DMS 273 treated with DMSO at 0.1 percent for 48 hours (cell line): ENCODE measurements at regions not wholly inside any gene's neighbourhood (a gene's known extent, or its start where the extent isn't known, plus 50 kb on each side); places are given as distances from the start of the nearest gene placed in this dataset.

Experiments
- DNase-seq: peaks from one replicate; lab custom pipeline; 2025; lab: John Stamatoyannopoulos, UW

DNA sequence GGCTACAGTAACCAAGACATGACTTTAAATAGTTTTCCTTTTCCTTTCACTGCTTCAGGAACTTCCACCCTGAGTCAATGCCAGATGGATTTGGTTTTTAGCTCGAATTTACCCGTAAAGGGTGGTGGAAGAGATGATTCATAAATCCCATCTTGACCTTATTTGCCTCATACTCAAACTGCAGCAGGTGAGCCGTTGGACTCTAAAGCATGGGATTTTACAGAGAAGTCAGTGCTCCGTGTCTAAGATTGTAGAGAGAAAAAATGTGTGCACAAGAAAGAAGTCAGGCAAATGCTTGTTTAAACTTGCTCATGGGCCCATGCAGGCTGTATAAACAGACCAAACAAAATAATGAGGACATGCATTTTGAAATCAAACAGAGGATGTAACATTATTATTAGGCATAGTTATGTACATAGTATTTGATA lies 369.7 kb upstream of the TRIB2 start:
- DNase-seq, result no peak

DNA sequence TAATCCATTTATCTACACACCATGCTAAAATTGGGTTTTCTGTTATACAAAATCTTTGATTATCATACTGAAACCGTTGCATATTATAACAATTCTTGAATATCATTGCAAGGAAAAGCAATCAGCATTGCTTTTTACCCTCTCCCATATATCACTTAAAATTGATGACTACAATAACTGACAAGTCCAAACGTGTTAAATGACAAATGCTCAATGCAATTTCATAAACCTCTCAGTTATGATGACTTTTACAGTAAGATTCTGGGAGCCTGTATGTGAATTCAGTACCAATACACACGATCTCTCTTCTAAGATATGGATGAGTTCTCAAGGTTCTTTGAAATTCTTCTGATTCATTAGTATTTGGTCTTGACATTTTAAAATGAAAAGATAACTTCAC lies 368.5 kb upstream of the TRIB2 start:
- no peak for DNase-seq

DNA sequence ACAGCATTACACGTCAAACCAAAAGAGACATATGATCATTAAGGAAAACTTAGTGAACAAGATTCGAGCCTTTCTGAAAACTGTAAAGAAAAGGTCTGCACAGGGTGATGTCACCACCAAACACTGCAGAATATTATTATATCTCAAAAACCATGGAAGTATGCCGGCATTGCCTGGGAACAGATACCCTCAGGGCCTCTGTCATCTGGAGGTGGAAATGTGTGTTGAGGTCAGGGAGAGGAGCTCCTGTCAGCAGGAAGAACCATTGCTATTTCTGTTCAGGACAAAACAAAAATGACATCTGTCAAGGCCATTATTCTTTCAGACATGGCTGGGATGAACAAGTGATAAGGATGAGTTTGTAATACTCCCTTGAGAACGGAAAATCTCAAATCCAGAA lies 365.9 kb upstream of the TRIB2 start:
- no peak for DNase-seq

DNA sequence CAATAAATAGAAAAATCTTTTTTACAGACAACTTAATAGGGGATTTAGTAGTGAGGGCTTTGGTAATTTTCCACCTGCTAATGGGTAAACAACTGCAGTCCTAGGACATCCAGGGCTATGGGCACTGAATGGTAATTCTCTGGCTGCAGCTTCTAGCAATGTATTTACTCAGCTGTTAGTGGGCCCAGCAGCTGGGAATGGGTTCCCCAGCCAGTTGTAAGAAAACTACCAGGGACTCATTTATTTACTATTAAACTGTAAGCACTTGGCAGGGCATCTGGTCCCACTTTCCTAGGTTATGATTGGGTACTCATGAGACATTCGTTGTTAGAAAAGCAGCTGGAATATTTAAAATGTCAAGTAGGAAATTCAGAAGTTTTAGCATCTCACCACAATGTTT lies 363.8 kb upstream of the TRIB2 start:
- no peak for DNase-seq

DNA sequence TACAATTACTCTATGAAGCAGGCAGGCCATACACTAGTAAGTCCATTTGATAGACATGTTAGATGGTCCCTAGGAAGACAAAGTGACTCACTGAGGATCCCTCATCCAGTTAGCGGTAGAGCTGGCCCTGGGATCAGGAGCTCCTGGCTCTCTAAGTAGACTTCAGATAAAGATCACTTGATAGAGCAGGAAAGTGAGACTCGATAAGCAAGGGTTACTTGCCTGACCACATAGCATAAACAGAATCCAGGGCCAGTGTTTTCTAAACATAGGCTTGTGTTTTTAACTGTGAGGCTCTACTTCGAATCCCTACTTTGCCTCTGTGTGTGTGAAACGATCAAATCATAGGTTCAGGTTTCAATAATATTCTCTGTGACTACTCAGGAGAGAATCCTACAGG lies 355.2 kb upstream of the TRIB2 start:
- no peak for DNase-seq

DNA sequence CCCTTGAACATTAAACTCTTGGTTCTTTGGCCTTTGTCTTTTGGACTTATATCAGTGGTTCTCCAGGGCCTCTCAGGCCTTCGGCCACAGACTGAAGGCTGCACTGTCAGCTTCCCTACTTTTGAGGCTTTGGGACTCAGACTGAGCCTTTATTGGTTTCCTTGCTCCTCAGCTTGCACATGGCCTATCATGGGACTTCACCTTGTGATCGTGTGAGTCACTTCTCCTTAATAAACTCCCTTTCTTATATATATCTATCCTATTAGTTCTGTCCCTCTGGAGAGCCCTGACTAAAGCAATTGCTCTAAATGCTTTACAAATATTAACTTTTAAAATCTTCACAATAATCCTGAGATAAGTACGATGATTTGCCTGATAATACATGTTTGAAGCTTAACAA lies 353.6 kb upstream of the TRIB2 start:
- no peak for DNase-seq

DNA sequence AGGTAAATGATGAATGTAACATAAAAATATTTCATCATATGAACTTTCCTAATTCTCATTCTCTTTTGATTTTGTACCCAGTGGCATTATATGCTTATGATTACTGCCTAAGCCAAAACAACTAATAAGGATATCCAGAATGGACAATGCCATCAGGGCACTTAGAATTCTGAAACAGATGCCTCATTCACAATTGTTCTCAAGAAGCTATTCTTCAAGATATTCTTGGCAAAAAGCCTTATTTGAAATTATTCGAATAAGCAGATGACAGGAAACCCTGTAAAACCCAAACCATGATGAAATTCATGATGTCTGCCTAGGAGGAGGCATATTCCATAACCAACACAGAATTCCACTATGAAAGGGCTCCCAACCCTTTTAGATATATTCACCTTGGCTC lies 353.2 kb upstream of the TRIB2 start:
- no peak for DNase-seq

DNA sequence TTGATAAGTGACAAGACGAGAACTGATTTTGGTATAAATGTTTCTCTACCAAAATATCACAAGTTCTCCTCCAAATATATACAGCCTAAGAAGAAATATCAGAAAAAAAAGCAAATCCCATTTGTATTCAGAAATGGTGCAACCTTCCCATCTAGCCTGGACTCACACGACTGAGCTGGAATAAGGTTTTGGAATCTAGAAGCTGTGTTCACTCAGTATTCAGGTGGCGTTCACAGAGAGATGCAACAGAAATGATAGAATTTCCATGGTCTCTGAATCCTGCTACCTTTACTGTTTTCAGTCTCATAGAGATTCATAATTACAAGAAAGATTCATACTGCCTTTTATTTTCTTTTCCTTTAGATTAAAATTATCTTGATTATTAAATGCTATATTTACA lies 347.2 kb upstream of the TRIB2 start:
- DNase-seq, result no peak

DNA sequence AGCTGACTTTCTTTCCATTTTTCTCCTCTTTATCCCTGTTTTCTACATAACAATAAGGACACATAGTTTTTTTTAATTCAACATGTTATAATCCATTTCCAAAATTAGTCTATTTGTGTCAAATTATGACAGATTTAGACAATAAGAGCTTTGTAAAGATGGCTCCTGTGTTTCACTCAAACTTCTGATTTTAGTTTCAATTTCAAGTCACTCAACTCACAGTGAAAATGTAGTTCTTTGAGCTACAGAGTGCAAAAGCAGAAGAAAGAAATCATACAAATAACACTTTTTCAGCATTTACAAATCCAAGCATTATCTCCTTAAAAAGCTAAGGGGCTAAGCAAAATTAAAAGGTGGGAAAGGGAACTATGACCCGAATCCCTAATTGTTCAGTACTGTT lies 340.7 kb upstream of the TRIB2 start:
- DNase-seq, result no peak

DNA sequence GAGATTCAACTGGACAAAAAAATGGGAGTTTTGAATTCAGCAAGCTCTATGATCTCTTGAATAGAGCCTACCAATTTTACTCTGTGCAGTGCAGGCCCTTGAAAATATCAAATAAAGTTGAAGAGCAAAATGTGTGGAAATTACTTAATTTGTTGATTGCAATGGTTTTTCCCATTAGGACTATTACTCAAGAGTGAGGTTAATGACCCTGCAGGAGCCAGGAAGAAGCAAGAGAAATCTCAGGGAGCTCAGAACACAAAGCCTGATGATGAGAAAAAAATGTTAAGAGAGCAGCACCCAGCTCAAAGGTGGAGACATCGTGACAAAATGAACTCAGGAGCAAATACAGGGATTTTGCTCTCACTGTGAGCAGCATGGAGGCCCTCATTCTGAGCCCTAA lies 337.6 kb upstream of the TRIB2 start:
- no peak for DNase-seq

DNA sequence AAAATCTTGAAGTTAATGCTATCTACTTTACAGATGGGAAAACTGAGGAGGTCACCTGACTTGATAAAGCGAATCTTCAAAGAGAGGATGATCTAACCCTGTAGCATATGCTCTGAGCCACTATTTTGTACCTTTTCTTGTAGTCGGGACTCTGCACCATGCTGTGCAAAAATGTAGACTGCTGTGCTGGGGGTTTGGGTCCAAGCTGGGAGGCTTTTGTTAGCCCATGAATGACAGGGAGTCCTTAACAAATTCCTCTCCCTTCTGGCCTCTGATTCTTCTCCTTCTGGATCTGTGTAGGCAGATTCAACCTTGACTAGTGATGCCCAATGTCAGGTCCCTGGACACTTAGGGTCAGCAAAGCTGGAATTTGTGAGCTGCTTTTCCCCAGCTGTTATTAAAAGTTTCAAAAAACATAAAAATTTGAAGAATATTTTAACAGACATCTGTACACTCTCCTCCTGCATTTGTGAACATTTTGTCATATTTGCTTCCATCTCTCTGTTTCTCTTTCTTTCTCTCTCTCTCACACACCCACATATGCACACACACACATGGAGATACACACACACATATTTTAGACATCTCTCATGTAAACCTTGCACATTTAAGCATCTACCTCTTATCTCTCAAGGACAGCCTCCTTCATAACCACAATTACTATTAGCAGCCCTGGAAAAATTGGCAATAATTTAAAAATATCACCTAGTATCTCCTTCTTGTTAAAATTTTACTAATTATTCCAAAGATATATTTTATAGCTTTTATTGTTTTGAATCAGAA lies 335.0 kb upstream of the TRIB2 start:
- no peak for DNase-seq

DNA sequence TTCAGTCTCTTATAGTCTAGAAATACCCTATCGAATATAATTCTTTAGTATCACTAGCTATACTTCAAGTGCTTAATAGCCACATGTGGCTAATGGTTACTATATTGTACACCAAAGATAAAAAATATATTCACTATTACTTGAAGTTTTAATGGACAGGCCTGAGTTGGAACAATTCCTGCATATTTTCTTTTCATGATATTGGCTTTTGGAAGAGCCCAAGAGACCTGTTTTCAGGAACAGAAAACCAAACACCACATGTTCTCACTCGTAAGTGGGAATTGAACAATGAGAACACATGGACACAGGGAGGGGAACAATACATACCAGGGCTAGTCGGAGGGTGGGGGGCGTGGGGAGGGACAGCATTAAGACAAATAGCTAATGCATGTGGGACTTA lies 334.4 kb upstream of the TRIB2 start:
- DNase-seq, result no peak

DNA sequence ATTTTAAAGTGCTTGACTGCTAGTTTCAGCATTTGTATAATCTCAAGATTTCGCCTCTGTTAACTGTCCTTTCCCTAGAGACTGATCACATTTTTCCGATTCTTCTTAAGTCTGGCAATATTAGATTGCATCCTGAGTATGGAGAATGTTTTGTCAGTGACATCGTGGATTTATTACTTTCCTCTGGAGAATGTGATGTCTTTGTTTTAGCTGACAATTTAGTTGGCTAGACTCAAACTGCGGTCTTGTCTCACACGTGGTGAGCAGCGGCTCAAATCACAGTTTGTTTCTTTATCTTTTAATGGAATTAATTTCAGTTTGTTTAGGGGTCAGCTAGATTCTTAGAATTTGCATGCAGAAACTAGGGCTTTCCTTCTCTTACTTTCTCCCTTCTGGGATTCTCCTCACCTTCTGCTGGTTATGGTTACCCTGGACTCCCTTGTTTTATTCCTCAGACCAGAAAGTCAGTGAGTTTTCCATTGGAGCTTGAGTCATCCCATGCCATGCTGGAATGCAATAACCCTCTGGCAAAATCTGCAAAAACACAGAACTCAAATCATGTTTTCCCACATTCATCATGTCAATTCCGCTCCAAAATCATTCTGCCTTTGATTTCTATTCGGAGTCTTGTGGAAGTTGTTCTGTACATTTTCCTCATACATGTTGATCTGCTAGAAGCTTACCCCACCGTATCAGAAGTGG lies 327.2 kb upstream of the TRIB2 start:
- no peak for DNase-seq

DNA sequence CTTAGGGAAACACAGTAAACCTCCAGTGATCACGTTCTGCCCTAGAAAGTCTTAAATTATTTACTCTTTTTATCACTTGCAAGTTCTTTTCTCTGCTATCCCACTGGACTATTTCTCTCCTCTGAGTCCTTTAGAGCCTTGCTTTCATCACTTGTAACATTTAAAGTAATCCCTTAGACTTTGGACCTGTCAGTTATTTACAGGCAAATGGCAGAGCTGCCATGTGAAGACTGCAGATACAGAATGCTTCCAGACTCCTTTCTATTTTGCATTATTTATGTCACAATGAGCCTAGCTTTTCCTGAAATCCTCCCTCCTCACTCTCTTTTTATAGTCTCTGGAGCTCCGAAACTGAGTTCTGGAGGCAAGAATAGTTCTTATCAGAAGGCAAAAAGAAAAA lies 325.6 kb upstream of the TRIB2 start:
- DNase-seq, result no peak

DNA sequence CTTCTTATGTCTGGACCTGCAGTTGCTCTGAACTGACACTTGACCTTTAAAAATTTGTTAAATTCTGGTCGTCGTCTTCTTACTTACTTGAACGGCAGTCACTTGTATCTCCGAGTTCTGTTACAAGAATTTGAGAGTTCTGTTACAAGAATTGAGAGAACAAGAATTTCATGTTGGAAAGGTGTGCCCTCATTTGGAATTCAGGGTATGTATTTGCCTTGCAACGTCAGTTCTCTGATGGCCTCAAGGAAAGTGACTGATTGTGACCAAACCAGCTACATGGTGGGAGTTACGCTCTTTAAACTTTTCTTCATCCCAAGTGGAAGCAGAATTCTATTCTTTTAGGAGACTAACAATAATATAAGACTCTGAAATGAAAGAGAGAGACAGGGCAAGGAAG lies 320.0 kb upstream of the TRIB2 start:
- no peak for DNase-seq

DNA sequence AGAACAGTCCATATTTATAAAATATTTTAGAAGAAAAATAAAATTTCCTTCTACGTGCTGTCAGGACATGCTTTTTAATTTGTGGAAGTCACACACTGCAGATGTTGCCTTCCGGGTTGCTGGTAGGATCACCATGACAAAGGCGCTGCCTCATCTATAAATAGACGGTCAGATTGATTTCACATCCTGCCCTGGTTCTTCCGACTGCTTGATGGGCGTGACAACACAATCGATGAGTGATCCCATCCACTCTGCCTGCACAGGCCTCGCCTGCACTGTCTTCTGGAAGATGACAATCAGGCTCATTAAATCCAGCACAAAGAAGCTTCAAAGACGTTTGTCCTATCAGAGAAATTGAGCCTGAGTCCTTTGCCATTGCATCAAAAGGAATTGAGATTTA lies 318.9 kb upstream of the TRIB2 start:
- DNase-seq, result no peak

DNA sequence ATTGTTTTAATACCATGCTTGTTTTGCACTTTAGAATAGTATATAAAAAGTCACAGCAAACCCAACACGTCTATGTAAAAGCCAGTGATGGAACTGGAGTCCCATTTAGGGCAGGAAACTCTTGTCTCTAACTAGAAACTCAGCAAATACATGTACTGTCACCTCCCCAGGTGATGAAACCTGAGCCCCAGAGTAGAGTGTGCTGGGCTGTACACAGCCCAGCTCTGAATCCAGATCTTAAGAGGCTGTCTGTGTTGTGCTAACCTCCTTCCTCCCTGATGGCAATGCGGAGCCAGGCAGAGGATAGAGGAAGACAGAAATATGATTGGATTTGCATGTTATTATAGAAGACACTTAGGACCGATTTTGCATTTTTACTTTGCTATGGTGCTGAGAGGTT lies 317.5 kb upstream of the TRIB2 start:
- DNase-seq, result no peak

DNA sequence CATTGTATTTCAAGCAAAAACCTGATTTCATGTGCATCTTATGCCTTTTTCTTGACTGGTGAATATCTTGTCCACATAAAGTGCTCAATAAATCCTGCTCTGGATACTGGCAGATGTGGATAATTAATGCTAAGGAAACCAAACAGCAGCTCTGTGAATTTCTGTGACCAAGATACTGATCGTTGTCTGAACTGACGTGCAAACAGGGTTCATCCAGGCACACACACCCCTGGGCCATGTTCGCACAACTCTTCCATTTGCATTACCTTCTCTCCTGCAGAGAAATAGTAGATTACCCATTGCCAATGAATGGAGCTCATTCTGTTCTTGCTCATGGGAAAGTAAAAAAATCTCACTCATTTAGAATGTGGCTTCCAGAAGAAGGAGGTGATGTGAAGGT lies 316.2 kb upstream of the TRIB2 start:
- no peak for DNase-seq

DNA sequence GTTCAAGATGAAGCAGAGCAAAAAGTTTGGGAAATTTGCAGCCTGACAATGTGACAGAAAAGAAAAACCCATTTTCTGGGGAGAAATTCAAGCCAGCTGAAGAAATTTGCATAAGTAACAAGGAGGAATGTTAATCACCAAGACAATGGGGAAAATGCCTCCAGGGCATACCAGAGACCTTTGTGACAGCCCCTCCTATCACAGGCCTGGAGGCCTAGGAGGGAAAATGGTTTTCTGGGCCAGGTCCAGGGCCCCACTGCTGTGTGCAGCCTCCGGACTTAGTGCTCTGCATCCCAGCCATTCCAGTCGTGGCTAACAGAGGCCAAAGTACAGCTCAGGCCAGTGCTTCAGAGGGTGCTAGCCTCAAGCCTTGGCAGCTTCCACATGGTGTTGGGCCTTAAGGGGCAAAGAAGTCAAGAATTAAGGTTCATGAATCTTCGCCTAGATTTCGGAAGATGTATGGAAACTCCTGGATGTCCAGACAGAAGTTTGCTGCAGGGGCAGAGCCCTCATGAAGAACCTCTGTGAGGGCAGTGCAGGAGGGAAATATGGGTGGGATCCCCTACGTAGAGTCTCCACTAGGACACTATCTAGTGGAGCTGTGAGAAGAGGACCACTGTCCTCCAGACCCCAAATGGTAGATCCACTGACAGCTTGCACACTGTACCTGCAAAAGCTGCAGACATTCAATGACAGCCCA lies 314.1 kb upstream of the TRIB2 start:
- no peak for DNase-seq

DNA sequence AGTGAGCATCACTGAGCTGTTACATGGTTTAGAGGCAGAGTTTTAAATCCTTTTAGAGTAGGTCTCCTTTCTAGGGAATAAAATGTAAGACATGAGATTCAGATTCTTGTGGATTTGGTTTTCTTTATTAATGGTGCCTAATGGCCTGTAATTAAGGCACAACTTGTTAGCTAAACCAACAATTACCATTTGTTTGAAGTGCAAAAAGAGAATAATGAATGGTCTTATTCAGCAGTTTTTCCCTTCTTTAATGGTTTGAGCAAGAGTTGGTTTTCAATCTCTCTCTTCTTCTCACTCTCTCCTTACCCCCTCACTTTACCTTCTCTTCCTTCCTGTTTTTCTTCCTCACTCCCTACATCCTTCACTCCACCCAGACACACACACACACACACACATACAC lies 312.2 kb upstream of the TRIB2 start:
- no peak for DNase-seq

DNA sequence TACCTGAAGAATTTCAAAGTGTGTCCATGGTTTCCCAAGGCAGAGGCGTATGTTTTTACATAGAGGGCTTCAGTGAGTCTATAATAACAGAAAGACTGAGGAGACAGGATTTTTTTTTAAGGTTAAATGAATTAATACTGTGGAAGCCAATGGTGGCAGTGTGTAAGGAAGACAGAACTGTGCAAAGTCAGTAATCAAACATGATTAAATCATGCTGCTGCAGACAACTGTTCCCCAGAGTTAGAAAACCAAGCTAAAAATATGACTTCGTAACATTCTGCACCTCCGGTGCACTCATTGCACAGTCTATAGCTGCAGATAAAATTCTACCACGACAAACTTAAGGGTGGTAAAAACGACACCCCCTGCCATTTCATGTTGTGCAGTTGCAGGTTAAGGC lies 309.6 kb upstream of the TRIB2 start:
- no peak for DNase-seq

DNA sequence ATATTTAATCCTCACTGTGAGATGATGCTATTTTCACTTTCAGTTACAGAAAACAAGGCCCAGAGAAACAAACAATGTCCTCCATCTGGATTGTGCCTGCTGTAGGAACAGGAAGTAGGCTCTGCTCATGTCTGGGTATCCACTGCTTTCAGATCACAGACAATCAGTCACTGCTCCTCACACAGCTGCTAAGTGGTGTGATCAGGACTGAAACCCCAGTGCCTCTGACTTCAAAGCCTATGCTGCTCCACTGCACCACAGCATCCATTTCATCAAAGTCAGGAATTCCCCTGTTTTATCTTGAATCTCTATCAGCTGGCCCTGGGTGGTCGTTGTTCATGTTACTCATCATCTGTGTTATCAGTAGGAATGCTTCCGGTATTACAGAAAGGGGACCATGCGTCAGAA lies 303.8 kb upstream of the TRIB2 start:
- DNase-seq, result no peak

DNA sequence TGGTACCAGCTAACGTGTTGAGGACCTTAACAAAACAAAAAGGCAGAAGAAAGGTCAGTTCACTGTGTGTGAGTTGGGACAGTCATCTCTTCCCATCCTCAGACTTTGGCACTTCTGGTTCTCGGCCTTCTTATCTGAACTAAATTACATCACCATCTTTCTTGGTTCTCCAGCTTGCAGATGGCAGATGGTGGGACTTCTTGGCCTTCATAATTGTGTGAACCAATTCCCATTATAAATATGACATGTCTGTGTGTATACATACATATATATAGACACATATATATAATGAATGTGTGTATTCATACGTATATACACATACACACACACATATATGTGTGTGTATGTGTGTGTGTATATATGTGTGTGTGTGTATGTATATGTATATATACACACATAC lies 301.2 kb upstream of the TRIB2 start:
- no peak for DNase-seq
